ENCODE measurements at regions not wholly inside any gene's neighbourhood (a gene's known extent, or its start where the extent isn't known, plus 50 kb on each side); places are given as distances from the start of the nearest gene placed in this dataset.

DNA sequence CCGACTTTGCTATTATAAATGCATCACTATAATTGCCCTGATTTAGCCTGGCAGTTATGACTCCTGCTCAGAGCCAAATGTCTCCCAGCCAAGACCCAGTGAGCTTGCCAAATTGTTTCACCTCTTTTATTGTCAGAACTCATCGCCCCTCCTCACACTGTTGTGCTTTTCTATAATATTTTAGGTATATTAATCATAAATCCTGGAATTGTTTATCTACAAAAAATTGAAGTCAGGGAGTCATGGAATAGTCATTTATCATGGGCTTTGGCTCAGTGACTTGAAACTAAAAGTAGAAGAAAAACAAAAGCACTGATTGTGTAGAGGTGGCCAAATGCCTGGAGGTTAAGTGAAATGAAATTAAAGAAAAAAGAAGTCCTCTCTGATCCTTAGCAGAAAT lies 85.6 kb downstream of the PFDN4 start:
- CTCF ChIA-PET, result no interaction called here
- POLR2A ChIA-PET, result no interaction called here
- TF ChIP-seq, protein P1, sequence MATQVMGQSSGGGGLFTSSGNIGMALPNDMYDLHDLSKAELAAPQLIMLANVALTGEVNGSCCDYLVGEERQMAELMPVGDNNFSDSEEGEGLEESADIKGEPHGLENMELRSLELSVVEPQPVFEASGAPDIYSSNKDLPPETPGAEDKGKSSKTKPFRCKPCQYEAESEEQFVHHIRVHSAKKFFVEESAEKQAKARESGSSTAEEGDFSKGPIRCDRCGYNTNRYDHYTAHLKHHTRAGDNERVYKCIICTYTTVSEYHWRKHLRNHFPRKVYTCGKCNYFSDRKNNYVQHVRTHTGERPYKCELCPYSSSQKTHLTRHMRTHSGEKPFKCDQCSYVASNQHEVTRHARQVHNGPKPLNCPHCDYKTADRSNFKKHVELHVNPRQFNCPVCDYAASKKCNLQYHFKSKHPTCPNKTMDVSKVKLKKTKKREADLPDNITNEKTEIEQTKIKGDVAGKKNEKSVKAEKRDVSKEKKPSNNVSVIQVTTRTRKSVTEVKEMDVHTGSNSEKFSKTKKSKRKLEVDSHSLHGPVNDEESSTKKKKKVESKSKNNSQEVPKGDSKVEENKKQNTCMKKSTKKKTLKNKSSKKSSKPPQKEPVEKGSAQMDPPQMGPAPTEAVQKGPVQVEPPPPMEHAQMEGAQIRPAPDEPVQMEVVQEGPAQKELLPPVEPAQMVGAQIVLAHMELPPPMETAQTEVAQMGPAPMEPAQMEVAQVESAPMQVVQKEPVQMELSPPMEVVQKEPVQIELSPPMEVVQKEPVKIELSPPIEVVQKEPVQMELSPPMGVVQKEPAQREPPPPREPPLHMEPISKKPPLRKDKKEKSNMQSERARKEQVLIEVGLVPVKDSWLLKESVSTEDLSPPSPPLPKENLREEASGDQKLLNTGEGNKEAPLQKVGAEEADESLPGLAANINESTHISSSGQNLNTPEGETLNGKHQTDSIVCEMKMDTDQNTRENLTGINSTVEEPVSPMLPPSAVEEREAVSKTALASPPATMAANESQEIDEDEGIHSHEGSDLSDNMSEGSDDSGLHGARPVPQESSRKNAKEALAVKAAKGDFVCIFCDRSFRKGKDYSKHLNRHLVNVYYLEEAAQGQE (IDR thresholded peaks at IDR 0.05; ENCODE audit: low read depth, low read length), result no peak
- no peak for TF ChIP-seq NRF1 (IDR thresholded peaks at IDR 0.05; ENCODE audit: low read depth, low read length)
- TF ChIP-seq FOSL2 (IDR thresholded peaks at IDR 0.05; ENCODE audit: borderline replicate concordance, low read depth), result no peak
- no peak for TF ChIP-seq RCOR1 (IDR thresholded peaks at IDR 0.05; ENCODE audit: low read length)
- TF ChIP-seq NFIC (IDR thresholded peaks at IDR 0.05; ENCODE audit: borderline replicate concordance), result peak; percentile 74
- no peak for TF ChIP-seq RXRA (IDR thresholded peaks at IDR 0.05; ENCODE audit: borderline replicate concordance, low read depth)
- TF ChIP-seq POLR2AphosphoS5 (IDR thresholded peaks at IDR 0.05; ENCODE audit: low read depth, low read length), result no peak
- TF ChIP-seq TEAD4 (IDR thresholded peaks at IDR 0.05; ENCODE audit: borderline replicate concordance, insufficient read depth), result no peak
- no peak for TF ChIP-seq SMC3 (IDR thresholded peaks at IDR 0.05; ENCODE audit: low read depth, low read length)
- no peak for TF ChIP-seq EZH2phosphoT487 (IDR thresholded peaks at IDR 0.05; ENCODE audit: borderline replicate concordance, low read depth)
- TF ChIP-seq, protein P2, sequence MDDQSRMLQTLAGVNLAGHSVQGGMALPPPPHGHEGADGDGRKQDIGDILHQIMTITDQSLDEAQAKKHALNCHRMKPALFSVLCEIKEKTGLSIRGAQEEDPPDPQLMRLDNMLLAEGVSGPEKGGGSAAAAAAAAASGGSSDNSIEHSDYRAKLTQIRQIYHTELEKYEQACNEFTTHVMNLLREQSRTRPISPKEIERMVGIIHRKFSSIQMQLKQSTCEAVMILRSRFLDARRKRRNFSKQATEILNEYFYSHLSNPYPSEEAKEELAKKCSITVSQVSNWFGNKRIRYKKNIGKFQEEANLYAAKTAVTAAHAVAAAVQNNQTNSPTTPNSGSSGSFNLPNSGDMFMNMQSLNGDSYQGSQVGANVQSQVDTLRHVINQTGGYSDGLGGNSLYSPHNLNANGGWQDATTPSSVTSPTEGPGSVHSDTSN (IDR thresholded peaks at IDR 0.05), result peak; percentile 89
- TF ChIP-seq EP300 (IDR thresholded peaks at IDR 0.05; ENCODE audit: borderline replicate concordance in 1 of 2, low read depth in 1 of 2, low read length in 1 of 2), result peak in 1 of 2 experiments; percentile 59; a peak in 1 of 4 replicates
- TF ChIP-seq CHD2 (IDR thresholded peaks at IDR 0.05; ENCODE audit: low read length, partially characterized antibody), result no peak
- no peak for TF ChIP-seq RAD21 (IDR thresholded peaks at IDR 0.05; ENCODE audit: low read length)
- no peak for TF ChIP-seq MEF2A (IDR thresholded peaks at IDR 0.05; ENCODE audit: borderline replicate concordance, low read depth)
- no peak for TF ChIP-seq RFX5 (IDR thresholded peaks at IDR 0.05; ENCODE audit: low read length)
- TF ChIP-seq, protein P3, sequence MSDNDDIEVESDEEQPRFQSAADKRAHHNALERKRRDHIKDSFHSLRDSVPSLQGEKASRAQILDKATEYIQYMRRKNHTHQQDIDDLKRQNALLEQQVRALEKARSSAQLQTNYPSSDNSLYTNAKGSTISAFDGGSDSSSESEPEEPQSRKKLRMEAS (IDR thresholded peaks at IDR 0.05; ENCODE audit: low read depth), result no peak
- peak; percentile 42 for TF ChIP-seq JUND (IDR thresholded peaks at IDR 0.05)
- TF ChIP-seq, protein P4, sequence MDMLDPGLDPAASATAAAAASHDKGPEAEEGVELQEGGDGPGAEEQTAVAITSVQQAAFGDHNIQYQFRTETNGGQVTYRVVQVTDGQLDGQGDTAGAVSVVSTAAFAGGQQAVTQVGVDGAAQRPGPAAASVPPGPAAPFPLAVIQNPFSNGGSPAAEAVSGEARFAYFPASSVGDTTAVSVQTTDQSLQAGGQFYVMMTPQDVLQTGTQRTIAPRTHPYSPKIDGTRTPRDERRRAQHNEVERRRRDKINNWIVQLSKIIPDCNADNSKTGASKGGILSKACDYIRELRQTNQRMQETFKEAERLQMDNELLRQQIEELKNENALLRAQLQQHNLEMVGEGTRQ (IDR thresholded peaks at IDR 0.05; ENCODE audit: borderline replicate concordance, low read depth, low read length), result no peak
- TF ChIP-seq FOXJ3 (CRISPR knock-in tag; IDR thresholded peaks at IDR 0.05), result no peak
- TF ChIP-seq ELF1 (IDR thresholded peaks at IDR 0.05), result no peak
- TF ChIP-seq GATA2 (CRISPR knock-in tag; IDR thresholded peaks at IDR 0.05), result no peak
- TF ChIP-seq TCF12 (IDR thresholded peaks at IDR 0.05), result peak; percentile 62
- no peak for TF ChIP-seq GABPA (IDR thresholded peaks at IDR 0.05; ENCODE audit: low read depth)
- no peak for TF ChIP-seq FOXM1 (IDR thresholded peaks at IDR 0.05; ENCODE audit: low read depth)
- 0 out of 2 replicates have a peak, but pooled peaks have one; percentile 36 for TF ChIP-seq SIN3A (IDR thresholded peaks at IDR 0.05; ENCODE audit: borderline replicate concordance, low read depth, low read length)
- TF ChIP-seq, protein P5, sequence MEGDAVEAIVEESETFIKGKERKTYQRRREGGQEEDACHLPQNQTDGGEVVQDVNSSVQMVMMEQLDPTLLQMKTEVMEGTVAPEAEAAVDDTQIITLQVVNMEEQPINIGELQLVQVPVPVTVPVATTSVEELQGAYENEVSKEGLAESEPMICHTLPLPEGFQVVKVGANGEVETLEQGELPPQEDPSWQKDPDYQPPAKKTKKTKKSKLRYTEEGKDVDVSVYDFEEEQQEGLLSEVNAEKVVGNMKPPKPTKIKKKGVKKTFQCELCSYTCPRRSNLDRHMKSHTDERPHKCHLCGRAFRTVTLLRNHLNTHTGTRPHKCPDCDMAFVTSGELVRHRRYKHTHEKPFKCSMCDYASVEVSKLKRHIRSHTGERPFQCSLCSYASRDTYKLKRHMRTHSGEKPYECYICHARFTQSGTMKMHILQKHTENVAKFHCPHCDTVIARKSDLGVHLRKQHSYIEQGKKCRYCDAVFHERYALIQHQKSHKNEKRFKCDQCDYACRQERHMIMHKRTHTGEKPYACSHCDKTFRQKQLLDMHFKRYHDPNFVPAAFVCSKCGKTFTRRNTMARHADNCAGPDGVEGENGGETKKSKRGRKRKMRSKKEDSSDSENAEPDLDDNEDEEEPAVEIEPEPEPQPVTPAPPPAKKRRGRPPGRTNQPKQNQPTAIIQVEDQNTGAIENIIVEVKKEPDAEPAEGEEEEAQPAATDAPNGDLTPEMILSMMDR (IDR thresholded peaks at IDR 0.05), result no peak
- no peak for TF ChIP-seq YY1 (IDR thresholded peaks at IDR 0.05; ENCODE audit: low read depth)
- TF ChIP-seq MXI1 (IDR thresholded peaks at IDR 0.05; ENCODE audit: low read depth, low read length), result no peak

More for the DNA sequence above, 85.6 kb downstream of the PFDN4 start:
- 2% methylated on average over 2 of the region's 2 CpGs for WGBS (ENCODE audit: low lambda C conversion rate)
- Histone ChIP-seq H3K9me2 (no peaks in the 10 kb centered on the region), H3K4me3 (ENCODE audit: low read depth in 2 of 2, low read length in 1 of 2) (peak overlapping the region in 1 of 2 experiments; percentile 39; a peak in 1 of 4 replicates), H3K4me2 (peak overlapping the region; percentile 48; the same call in 1 of the 2 replicates), H3K4me1 (ENCODE audit: control insufficient read depth in 1 of 2, insufficient read depth in 2 of 2, low read depth in 1 of 2, low read length in 1 of 2) (0 out of 4 replicates have a peak, but pooled peaks cover 0 to 9% of the 10 kb centered on the region in 2 experiments), H3K27ac (ENCODE audit: low read depth in 2 of 2, low read length in 1 of 2) (peak overlapping the region in 1 of 2 experiments; percentile 44; a peak in 1 of 4 replicates), H2AFZ (ENCODE audit: low read depth) (peak overlapping the region; percentile 11; the same call in 1 of the 2 replicates), H4K20me1 (ENCODE audit: insufficient read depth) (no peaks in the 10 kb centered on the region), H3F3A (replicated peaks; ENCODE audit: insufficient read depth) (peaks cover 20% of the 10 kb centered on the region), H3K9ac (no peak overlapping the region), H3K9me3 (no peaks in the 10 kb centered on the region), H3K36me3 (replicated peaks in 1 of 2; ENCODE audit: control insufficient read depth in 1 of 2, insufficient read depth in 2 of 2, low read length in 1 of 2) (no peaks in the 10 kb centered on the region), H3K27me3 (ENCODE audit: insufficient read depth) (no peaks in the 10 kb centered on the region), H3K79me2 (ENCODE audit: insufficient read depth) (no peaks in the 10 kb centered on the region)
- DNase-seq, result no peak

Measured in SK-N-SH (cell line).